GM12864 (cell line): ENCODE measurements at regions not wholly inside any gene's neighbourhood (a gene's known extent, or its start where the extent isn't known, plus 50 kb on each side); places are given as distances from the start of the nearest gene placed in this dataset.
A peak's percentile ranks its signal among the peaks of the same experiment; 100 is the strongest.

Source experiments
- DNase-seq: peaks from one replicate; pipeline ENCODE4 v3.0.0-alpha.2; 2011; ENCODE audit warnings: low read depth
- H3K4me3 ChIP-seq: 2 replicates; pipeline ENCODE4 v1.5.1; 2011; ENCODE audit warnings: mild to moderate bottlenecking, low read depth, low read length, control low read depth
- CTCF ChIP-seq: IDR thresholded peaks from 2 replicates; pipeline ENCODE4 v1.5.1; 2011; ENCODE audit warnings: low read depth, mild to moderate bottlenecking, moderate library complexity, low read length, control low read depth, inconsistent platforms; ENCODE audit errors: missing control alignments

GRCh38 chr7:24378871-24379616 lies 95.1 kb downstream of the NPY start:
- no peak overlapping the region for H3K4me3 ChIP-seq
- DNase-seq = no peak
- no peak for TF ChIP-seq CTCF

DNA sequence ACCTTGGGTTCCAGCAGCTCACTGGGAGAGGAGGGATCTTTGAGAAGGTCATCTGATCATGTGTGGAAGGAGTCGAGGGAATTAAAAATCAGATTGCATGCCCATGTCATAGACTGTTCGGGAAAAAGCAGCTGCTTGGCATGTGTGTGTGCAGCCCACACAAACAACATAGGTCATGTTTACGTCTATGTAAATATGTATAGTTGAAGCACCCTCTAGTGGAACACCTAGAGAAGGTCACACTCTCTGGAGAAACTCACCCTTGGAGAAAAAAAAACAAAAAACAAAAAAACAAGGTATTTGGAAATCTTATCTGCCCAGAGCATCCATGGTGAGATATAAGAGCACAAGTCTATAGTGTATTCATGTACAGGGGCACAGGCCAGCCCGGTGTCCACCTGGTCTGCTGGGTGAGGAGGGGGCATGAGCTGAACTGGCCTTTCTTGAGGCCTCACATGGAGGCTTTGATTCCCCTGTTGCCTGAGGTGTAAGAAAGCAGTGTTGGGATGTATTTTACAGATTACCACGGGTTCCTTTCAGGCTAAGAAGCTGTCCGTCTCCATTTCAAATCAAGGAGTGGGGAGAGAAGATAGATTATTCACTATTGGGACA lies 98.0 kb downstream of the NPY start:
- TF ChIP-seq CTCF = peak; percentile 55
- peak; percentile 15 for DNase-seq
- no peak overlapping the region for H3K4me3 ChIP-seq

GRCh38 chr7:24383055-24383454 lies 99.1 kb downstream of the NPY start:
- no peak overlapping the region for H3K4me3 ChIP-seq
- TF ChIP-seq CTCF = no peak
- no peak for DNase-seq

DNA sequence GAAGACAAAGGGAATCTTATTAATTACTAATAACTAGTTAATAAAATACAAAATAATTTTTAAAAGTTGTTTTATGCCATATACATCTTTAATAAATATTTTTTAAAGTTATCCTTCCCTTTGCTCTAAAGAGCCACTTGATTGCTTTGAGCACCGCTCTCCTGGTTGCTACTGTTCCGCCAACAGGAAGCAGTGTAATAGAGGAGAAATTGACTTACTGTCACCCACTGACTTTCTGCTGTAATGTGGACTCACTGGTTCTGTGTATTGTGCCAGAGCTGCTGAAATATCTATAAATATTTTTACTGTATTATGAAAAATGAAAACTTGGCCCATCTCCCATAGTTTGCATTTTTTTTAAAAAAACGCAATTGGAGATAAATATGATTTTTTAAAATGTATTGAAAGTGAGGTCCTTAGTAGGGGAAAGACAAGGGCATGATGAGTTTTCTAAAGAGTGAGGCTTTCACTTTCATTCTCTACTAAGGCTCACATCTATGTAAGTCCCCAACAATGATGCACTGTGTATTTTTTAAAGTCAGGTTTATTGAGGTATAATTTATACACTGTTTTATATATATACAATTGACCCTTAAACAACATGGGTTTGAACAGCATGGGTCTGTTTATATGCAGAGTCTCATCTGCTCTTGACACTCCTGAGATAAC lies 100.5 kb downstream of the NPY start:
- no peak for TF ChIP-seq CTCF
- no peak for DNase-seq
- H3K4me3 ChIP-seq = no peak overlapping the region

DNA sequence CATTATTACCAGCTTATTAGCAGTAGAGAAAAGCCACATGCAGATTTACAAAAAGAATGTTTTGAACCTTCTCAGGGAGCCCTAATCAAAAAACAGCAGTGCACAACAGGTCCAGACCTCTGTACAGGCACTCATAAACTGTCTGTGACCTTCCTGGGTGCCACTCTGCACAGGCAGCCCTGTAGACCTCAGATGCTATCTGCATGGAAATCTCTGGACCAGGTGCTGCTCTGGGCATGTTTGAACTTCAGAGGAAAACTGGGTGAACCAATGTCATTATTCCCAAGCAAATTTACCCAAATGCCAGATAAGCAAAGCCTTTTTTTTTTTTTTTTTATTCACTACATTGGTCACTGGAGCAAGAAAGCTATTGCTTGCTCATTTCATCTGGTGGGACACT lies 104.2 kb downstream of the NPY start:
- H3K4me3 ChIP-seq = no peak overlapping the region
- no peak for DNase-seq
- no peak for TF ChIP-seq CTCF

GRCh38 chr7:24390376-24391157 lies 106.6 kb downstream of the NPY start:
- no peak for TF ChIP-seq CTCF
- H3K4me3 ChIP-seq = no peak overlapping the region
- no peak for DNase-seq
